ENCODE measurements at regions not wholly inside any gene's neighbourhood (a gene's known extent, or its start where the extent isn't known, plus 50 kb on each side); places are given as distances from the start of the nearest gene placed in this dataset.

- no peak overlapping the region for H3K4me3 ChIP-seq (replicated peaks; ENCODE audit: insufficient read depth, low read length)
- no peak for TF ChIP-seq SPI1 (IDR thresholded peaks at IDR 0.05; ENCODE audit: borderline replicate concordance, low read depth)
- TF ChIP-seq REST (IDR thresholded peaks at IDR 0.05; ENCODE audit: insufficient replicate concordance, low read depth): no peak
- TF ChIP-seq GABPA (IDR thresholded peaks at IDR 0.05; ENCODE audit: low read depth): no peak
- no peak for TF ChIP-seq POLR2AphosphoS5 (IDR thresholded peaks at IDR 0.05; ENCODE audit: low read depth)
- no peak for TF ChIP-seq CTCF (IDR thresholded peaks at IDR 0.05; ENCODE audit: insufficient read depth, low read length)
- no peak for DNase-seq (ENCODE audit: low read depth in 1 of 2, low spot score in 1 of 2)
- no peaks in the 10 kb centered on the region for H3K27me3 ChIP-seq (ENCODE audit: insufficient read depth, poor library complexity, severe bottlenecking)
- no peak overlapping the region for H3K27ac ChIP-seq (replicated peaks)
Observed at GRCh38 chr10:3363311-3364045, 190.9 kb upstream of the PITRM1 start.

DNA sequence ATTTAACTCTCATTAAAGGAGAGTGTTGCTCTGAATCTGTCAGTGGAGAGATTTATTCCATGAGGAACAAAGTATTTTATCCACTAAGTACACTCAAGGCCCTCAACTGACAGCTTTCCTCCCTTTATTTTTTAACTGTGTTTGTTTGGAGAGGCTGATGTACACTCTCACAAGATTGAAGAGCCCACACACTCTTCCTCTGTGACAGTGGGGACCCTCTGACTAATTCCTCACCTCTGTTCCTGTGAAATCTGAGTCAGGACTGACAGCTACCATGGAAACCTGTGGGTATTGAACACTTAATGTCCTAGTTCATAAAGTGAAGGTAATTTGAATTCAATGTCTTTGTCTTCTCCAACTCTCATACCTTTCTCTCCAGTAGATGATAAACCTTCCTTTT lies 189.8 kb upstream of the PITRM1 start:
- no peak overlapping the region for H3K4me3 ChIP-seq (replicated peaks; ENCODE audit: insufficient read depth, low read length)
- TF ChIP-seq REST (IDR thresholded peaks at IDR 0.05; ENCODE audit: insufficient replicate concordance, low read depth) (no peak), SPI1 (IDR thresholded peaks at IDR 0.05; ENCODE audit: borderline replicate concordance, low read depth) (no peak)
- DNase-seq (ENCODE audit: low read depth in 1 of 2, low spot score in 1 of 2): no peak
- H3K27ac ChIP-seq (replicated peaks): no peak overlapping the region
- H3K27me3 ChIP-seq (ENCODE audit: insufficient read depth, poor library complexity, severe bottlenecking): no peaks in the 10 kb centered on the region

GRCh38 chr10:3361640-3362039 lies 189.1 kb upstream of the PITRM1 start:
- no peak for TF ChIP-seq GABPA (IDR thresholded peaks at IDR 0.05; ENCODE audit: low read depth)
- TF ChIP-seq REST (IDR thresholded peaks at IDR 0.05; ENCODE audit: insufficient replicate concordance, low read depth): no peak
- TF ChIP-seq POLR2AphosphoS5 (IDR thresholded peaks at IDR 0.05; ENCODE audit: low read depth): no peak
- no peak for TF ChIP-seq SPI1 (IDR thresholded peaks at IDR 0.05; ENCODE audit: borderline replicate concordance, low read depth)
- no peak for TF ChIP-seq CTCF (IDR thresholded peaks at IDR 0.05; ENCODE audit: insufficient read depth, low read length)
- no peak for DNase-seq (ENCODE audit: low read depth in 1 of 2, low spot score in 1 of 2)
- Histone ChIP-seq H3K4me3 (replicated peaks; ENCODE audit: insufficient read depth, low read length) (no peak overlapping the region), H3K27ac (replicated peaks) (no peak overlapping the region), H3K27me3 (ENCODE audit: insufficient read depth, poor library complexity, severe bottlenecking) (no peaks in the 10 kb centered on the region)
